ENCODE measurements at regions not wholly inside any gene's neighbourhood (a gene's known extent, or its start where the extent isn't known, plus 50 kb on each side); places are given as distances from the start of the nearest gene placed in this dataset.

- ATAC-seq: no peak
- no peak for DNase-seq
These were observed 389.1 kb downstream of the PBX1 start for GRCh38 chr1:164948101-164948500.

DNA sequence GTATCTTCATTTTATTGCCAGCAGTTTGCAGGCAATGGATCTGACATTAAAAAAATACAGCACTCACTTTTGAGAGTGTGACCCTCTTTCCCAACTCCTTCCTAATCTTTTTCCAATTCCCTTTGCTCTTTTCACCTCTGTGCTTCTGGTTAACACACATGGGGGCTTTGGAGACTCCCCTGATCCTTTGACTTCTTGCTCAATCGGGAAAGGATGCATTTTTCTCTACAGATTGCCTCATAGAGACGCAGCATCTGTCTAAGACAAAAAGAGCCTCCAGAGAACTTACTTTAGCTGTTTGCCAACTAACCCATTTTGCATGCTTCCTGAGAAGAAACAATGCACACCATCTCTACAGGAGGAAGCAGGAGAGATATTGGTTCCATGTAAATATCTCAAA, 378.3 kb downstream of the PBX1 start:
- DNase-seq: no peak
- no peak for ATAC-seq

DNA sequence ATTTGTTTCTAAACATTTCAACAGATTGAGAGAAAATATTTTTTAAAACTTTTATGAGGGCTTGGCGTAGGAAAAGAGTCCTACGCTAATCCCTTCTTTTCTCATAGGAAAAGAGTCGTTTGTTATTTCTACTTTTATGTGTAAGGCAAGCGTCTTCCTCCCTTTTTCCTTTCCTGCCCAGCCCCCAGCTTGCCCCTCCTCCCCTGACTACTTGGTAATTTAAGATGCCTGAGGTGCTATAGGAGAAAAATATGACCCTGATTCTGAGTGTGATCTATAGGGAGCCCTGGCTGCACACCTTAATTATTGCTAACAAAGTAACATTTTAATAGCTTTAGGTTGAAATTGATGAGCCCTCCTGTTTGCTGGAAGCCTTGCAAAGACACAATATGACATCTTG, 373.6 kb downstream of the PBX1 start:
- ATAC-seq (no peak), DNase-seq (no peak)

DNA sequence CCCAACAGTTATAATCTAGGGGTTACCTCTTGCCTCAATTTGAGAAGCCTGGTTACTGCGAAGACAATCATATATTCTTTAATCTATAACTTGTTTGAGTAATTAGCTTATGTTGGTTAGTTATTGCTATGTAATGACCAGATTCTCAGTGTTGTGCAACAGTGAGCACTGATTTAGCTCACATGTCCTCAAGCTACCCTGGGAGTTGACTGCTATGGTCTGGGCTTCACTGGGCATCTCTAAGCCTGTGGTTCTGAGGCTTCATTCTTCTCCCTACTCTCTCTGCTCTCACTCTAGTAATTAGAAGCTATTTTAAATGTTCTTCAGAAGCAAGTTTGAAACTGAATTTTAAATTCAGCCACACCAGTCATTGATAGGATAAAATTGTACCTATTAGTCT, 371.8 kb downstream of the PBX1 start:
- DNase-seq: no peak
- ATAC-seq: no peak

GRCh38 chr1:164930241-164930640, 371.3 kb downstream of the PBX1 start:
- ATAC-seq: no peak
- no peak for DNase-seq

- DNase-seq (no peak), ATAC-seq (no peak)
These were observed 369.3 kb downstream of the PBX1 start for GRCh38 chr1:164928232-164928812.

- DNase-seq: no peak
- ATAC-seq: no peak
These were observed 367.1 kb downstream of the PBX1 start for GRCh38 chr1:164926107-164926506.

DNA sequence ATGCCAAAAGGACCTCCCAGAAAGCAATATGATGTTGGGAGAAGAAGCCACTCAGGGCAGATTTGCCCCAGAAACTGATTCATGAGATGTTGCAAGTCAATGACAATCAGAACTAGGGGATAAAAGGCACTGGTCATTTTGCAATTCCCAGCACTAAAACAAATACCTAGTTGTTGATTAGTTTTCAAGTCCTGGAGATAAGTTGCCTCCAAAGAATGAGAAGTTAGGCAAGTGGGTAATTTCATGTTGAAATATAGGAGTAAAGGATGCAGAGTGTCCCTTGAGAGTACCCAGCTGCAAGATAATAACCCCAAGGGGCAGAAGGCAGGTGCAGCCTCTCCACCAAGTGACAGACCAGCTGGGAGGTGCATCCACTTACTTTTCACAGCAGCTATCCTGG, 363.6 kb downstream of the PBX1 start:
- no peak for ATAC-seq
- no peak for DNase-seq

DNA sequence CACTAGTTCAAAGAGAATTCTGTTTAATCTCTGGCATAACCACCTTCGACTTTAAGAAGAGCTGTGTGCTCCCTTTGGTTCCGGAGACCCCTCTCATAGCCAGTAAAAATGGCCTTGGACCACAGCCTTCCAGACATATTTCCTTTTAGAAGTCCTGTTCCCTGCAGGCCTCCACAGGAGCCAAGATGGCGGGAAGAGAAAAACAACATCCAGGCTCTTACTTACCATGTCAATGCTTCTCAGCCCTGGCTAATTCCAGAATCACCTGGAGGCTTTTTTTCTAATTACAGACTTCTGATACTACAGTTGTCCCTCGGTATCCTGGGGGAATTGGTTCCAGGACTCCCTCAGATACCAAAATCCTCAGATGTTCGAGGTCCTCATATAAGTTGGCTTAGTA, 362.5 kb downstream of the PBX1 start:
- no peak for ATAC-seq
- DNase-seq: no peak

- no peak for ATAC-seq
- no peak for DNase-seq
These were observed 359.2 kb downstream of the PBX1 start for GRCh38 chr1:164918140-164918539.

DNA sequence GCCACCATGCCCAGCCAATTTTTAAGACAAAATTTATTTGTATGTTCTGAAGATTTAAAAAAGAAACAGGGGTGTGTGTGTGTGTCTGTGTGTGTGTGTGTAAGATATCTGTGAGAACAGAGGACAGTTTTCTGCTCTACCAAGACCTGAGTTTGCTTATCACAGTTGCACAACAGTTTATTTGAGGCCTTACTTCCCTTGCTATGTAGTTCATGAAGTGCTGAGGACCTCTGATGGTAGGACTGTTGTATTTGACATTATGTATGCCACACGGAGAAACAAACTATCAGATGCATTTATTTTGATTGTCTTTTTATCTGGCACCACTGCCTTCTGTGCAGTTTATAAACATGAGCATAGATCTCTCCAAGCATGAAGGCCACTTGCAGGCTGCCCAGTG, 355.2 kb downstream of the PBX1 start:
- DNase-seq (no peak), ATAC-seq (no peak)

GRCh38 chr1:164912290-164912689, 353.3 kb downstream of the PBX1 start:
- ATAC-seq: no peak
- no peak for DNase-seq

DNA sequence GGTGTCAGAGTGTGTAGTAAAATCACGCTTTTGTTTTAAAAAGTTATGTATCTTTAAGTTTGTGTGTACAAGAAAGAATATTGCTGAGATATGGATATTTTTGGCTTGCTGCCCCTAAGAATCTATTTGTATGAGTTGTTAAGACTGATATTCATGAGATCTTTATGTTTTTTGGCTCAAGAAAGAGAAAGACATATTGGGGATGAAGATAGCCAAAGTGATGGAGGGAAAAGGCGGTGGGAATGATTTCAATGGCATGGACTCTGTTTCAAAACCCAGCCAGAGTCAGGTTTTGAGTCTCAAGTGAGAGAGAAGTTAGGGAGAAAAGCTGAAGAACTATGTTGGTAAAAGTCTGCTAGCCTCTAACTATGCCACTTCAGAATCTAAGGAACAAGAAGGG, 351.7 kb downstream of the PBX1 start:
- no peak for DNase-seq
- ATAC-seq: no peak

- no peak for DNase-seq
- no peak for ATAC-seq
These were observed 348.7 kb downstream of the PBX1 start for GRCh38 chr1:164907666-164908065.

DNA sequence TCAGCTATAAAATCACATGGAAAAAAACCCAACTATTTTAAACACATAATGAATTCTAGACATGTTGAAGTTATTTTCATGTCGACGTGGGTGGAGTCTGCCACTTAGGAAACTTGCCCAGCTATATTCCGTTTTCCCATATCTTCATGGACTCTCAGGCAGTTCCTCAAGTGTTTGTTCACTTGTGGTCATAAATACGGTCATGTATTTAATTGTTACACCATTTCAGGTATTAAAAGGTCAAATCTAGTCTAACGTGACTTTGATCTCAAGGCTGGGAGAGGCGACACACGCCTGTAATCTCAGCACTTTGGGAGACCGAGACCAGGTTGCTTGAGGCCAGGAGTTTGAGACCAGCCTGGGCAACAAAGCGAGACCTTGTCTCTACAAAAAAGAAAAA, 346.9 kb downstream of the PBX1 start:
- DNase-seq (no peak), ATAC-seq (no peak)

- ATAC-seq: no peak
- no peak for DNase-seq
These were observed 343.5 kb downstream of the PBX1 start for GRCh38 chr1:164902491-164902890.
